ENCODE measurements at regions not wholly inside any gene's neighbourhood (a gene's known extent, or its start where the extent isn't known, plus 50 kb on each side); places are given as distances from the start of the nearest gene placed in this dataset.
"Not testable (repeated sequence)": the region's sequence is repeated elsewhere in the genome, so short reads cannot be mapped to it uniquely, and the experiment has no call there.

DNA sequence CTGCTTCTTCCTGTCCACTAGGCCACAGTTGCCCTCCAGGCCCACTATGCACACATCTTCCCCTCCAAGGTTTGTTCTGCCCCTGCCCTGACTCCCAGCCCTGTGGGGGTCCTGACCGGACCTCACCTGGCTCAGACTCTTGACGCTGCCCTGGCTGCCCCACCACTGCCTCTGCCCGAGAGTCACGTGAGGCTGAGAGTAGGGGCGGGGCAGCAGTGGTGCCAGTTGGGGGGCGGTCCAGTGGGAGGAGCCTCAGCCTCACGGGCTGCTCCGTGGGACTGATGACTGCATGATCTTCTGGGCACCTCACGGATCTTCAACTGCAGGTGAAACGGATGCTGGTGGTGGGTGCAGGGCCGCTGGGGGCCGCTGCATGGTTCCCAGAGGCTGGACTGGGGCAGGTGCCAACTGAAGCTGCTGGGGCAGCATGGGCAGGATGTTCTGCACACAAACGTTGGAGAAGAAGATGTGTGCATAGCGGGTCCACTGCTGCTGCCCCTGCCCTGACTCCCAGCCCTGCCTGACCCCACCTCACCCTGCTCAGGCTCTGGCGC lies 77.6 kb downstream of the HHIPL2 start:
- H3K9me3 Mint-ChIP-seq; H3K36me3 Mint-ChIP-seq; H3K27me3 ChIP-seq (ENCODE audit: control insufficient read depth in 2 of 2, insufficient read depth in 2 of 2, low read length in 2 of 2); POLR2A ChIA-PET; H3K27me3 Mint-ChIP-seq; H3K4me1 ChIP-seq (ENCODE audit: control insufficient read depth in 2 of 2, insufficient read depth in 2 of 2, low read length in 2 of 2); H3K36me3 ChIP-seq (ENCODE audit: control insufficient read depth in 2 of 3, insufficient read depth in 3 of 3, low read length in 3 of 3); DNase-seq; H3K4me3 Mint-ChIP-seq; H3K27ac ChIP-seq (ENCODE audit: low read depth, low read length); intact Hi-C loops (cut with micrococcal nuclease); CTCF ChIA-PET; H3K9me3 ChIP-seq (ENCODE audit: control insufficient read depth in 2 of 3, low read length in 3 of 3); ATAC-seq; H3K27ac Mint-ChIP-seq; H3K4me3 ChIP-seq (ENCODE audit: low read length): not testable (repeated sequence)
- peaks cover 0 to 12% (median 4%) of the 10 kb centered on the region in 7 donors for H3K4me1 Mint-ChIP-seq

DNA sequence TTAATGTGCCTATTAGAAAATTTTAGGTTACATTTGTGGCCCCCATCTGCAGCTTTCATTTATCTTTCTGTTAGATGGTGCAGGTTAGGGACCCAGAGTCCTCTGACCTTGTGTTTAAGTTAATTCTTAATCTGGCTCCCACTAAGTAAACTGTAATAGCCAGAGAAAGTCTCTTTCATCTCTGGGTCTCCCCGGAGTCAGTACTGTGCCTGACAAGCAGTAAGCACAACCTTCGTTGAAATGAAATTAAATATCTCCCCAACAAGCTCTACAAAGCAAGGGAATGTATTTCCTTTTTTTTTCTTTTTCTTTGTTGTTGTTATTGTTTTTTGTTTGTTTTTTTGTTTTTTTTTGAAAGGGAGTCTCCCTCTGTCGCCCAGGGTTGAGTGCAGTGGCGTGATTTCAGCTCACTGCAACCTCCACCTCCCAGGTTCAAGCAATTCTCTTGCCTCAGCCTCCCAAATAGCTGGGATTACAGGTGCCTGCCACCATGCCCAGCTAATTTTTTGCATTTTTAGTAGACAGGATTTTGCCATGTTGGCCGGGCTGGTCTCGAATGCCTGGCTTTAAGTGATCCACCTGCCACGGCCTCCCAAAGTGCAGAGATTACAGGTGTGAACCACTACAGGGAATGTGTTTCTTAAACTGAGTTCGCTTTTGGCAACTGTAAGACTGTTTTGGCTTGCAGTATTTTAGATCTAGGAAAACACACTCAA lies 81.6 kb downstream of the HHIPL2 start:
- no peaks in the 10 kb centered on the region for H3K36me3 ChIP-seq (ENCODE audit: control insufficient read depth in 2 of 3, insufficient read depth in 3 of 3, low read length in 3 of 3)
- H3K4me3 ChIP-seq (ENCODE audit: low read length): no peak overlapping the region
- H3K27me3 Mint-ChIP-seq: peaks cover 0 to 18% (median 0%) of the 10 kb centered on the region in 5 donors
- no peaks in the 10 kb centered on the region for H3K36me3 Mint-ChIP-seq
- H3K4me1 ChIP-seq (ENCODE audit: control insufficient read depth in 2 of 2, insufficient read depth in 2 of 2, low read length in 2 of 2): peaks cover 5 to 6% of the 10 kb centered on the region in 2 donors
- H3K4me1 Mint-ChIP-seq: peaks cover 11 to 25% (median 13%) of the 10 kb centered on the region in 7 donors
- peaks cover 0 to 5% (median 0%) of the 10 kb centered on the region in 11 donors for H3K9me3 Mint-ChIP-seq
- no peak for DNase-seq
- H3K27ac ChIP-seq (ENCODE audit: low read depth, low read length): no peak overlapping the region
- CTCF ChIA-PET: interaction anchor here (0.6 to 2.8 kb wide), 9 partner anchors 11 to 899 kb away, joined by 3 to 28 read pairs (median 3); partner anchors contain the start of genes AIDA and BROX
- POLR2A ChIA-PET: interaction anchor here (0.9 to 2.5 kb wide), 8 partner anchors 44 to 247 kb away, joined by 3 to 11 read pairs (median 4); partner anchors contain the start of gene TAF1A
- H3K27ac Mint-ChIP-seq: peak overlapping the region in 7 of 9 donors; percentile 9 to 88 (median 65)
- no peak for ATAC-seq
- H3K27me3 ChIP-seq (ENCODE audit: control insufficient read depth in 2 of 2, insufficient read depth in 2 of 2, low read length in 2 of 2): no peaks in the 10 kb centered on the region
- no peaks in the 10 kb centered on the region for H3K9me3 ChIP-seq (ENCODE audit: control insufficient read depth in 2 of 3, low read length in 3 of 3)
- intact Hi-C loops (cut with micrococcal nuclease): loop anchor here (5.0 to 10.0 kb wide), 2 partner anchors 271 to 348 kb away; partner anchors contain the start of genes DISP1 (in 1 of the 2) and FAM177B (in 1 of the 2)
- H3K4me3 Mint-ChIP-seq: peak overlapping the region in 7 of 10 donors; percentile 10 to 86 (median 47)

DNA sequence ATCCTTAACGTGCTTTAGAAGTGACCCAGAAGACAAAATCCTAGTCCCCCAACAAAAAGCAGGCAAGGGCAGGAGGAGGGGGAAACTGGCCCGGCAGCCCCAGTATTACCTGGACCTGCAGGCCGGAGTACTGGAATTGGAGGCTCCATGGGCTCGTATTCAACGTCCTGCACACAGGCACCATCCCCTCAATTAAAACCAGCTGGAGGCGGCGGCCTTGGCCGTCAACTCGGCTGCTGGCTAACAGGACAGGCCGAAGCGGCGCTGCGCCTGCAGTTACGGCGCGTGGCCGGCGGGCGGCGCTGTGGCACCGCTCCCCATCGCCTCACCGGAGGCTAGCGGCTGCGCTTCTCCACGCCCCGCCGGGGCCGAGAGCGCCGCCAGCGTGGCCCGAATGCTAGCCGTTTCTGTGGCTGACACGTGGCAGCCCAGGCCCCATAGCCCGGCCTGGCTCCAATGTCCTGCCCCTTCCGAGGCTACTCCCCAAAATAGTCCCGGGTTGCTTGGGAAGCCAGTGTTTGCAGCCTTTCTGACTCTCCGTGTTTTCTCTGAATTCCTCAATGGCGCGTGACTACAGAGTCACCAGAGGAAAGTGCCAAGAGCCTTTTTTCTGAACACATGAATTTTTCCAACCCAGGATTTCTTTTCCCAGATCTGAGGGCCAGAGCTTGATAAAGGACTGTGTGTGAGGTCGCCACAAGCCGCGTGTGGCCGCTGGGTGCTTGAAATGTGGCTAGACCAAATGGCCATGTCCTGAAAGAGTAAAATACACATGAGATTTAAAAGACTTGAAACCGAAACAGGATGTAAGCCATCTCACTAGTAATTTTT lies 82.5 kb downstream of the HHIPL2 start:
- H3K27me3 ChIP-seq (ENCODE audit: control insufficient read depth in 2 of 2, insufficient read depth in 2 of 2, low read length in 2 of 2): no peaks in the 10 kb centered on the region
- peak overlapping the region; percentile 64 for H3K27ac ChIP-seq (ENCODE audit: low read depth, low read length)
- no peaks in the 10 kb centered on the region for H3K36me3 Mint-ChIP-seq
- intact Hi-C loops (cut with micrococcal nuclease): loop anchor here (1.0 to 10.0 kb wide), 11 partner anchors 124 to 723 kb away; partner anchors contain the start of genes TAF1A (in 2 of the 2), AIDA (in 1 of the 2), BROX (in 1 of the 2) and DISP1 (in 1 of the 2)
- H3K4me1 Mint-ChIP-seq: peaks cover 11 to 25% (median 13%) of the 10 kb centered on the region in 7 donors
- DNase-seq (peak; percentile 57 to 89 (median 84)), ATAC-seq (peak; percentile 99)
- peak overlapping the region; percentile 79 to 92 (median 86) for H3K4me3 Mint-ChIP-seq
- peaks cover 0 to 18% (median 0%) of the 10 kb centered on the region in 5 donors for H3K27me3 Mint-ChIP-seq
- no peaks in the 10 kb centered on the region for H3K9me3 ChIP-seq (ENCODE audit: control insufficient read depth in 2 of 3, low read length in 3 of 3)
- POLR2A ChIA-PET: interaction anchor here (0.6 to 2.5 kb wide), 14 partner anchors 10 to 248 kb away, joined by 3 to 12 read pairs (median 4); partner anchors contain the start of gene TAF1A
- peak overlapping the region; percentile 86 for H3K4me3 ChIP-seq (ENCODE audit: low read length)
- no peaks in the 10 kb centered on the region for H3K36me3 ChIP-seq (ENCODE audit: control insufficient read depth in 2 of 3, insufficient read depth in 3 of 3, low read length in 3 of 3)
- CTCF ChIA-PET: interaction anchor here (0.6 to 2.8 kb wide), 18 partner anchors 9 to 900 kb away, joined by 3 to 28 read pairs (median 3); partner anchors contain the start of genes AIDA and BROX
- peaks cover 5 to 6% of the 10 kb centered on the region in 2 donors for H3K4me1 ChIP-seq (ENCODE audit: control insufficient read depth in 2 of 2, insufficient read depth in 2 of 2, low read length in 2 of 2)
- peak overlapping the region; percentile 80 to 96 (median 90) for H3K27ac Mint-ChIP-seq
- peaks cover 0 to 5% (median 0%) of the 10 kb centered on the region in 11 donors for H3K9me3 Mint-ChIP-seq

GRCh38 chr1:222464841-222465210 lies 83.1 kb downstream of the HHIPL2 start:
- peak overlapping the region; percentile 64 for H3K27ac ChIP-seq (ENCODE audit: low read depth, low read length)
- H3K36me3 ChIP-seq (ENCODE audit: control insufficient read depth in 2 of 3, insufficient read depth in 3 of 3, low read length in 3 of 3): no peaks in the 10 kb centered on the region
- H3K4me1 ChIP-seq (ENCODE audit: control insufficient read depth in 2 of 2, insufficient read depth in 2 of 2, low read length in 2 of 2): peaks cover 5 to 6% of the 10 kb centered on the region in 2 donors
- POLR2A ChIA-PET: interaction anchor here (0.6 to 2.5 kb wide), 8 partner anchors 9 to 249 kb away, joined by 3 to 12 read pairs (median 4); partner anchors contain the start of gene TAF1A
- H3K27me3 Mint-ChIP-seq: peaks cover 0 to 18% (median 0%) of the 10 kb centered on the region in 5 donors
- peaks cover 0 to 5% (median 0%) of the 10 kb centered on the region in 11 donors for H3K9me3 Mint-ChIP-seq
- peak overlapping the region; percentile 86 for H3K4me3 ChIP-seq (ENCODE audit: low read length)
- H3K9me3 ChIP-seq (ENCODE audit: control insufficient read depth in 2 of 3, low read length in 3 of 3): no peaks in the 10 kb centered on the region
- peaks cover 11 to 25% (median 13%) of the 10 kb centered on the region in 7 donors for H3K4me1 Mint-ChIP-seq
- DNase-seq: peak; percentile 54 to 83 (median 74)
- H3K27me3 ChIP-seq (ENCODE audit: control insufficient read depth in 2 of 2, insufficient read depth in 2 of 2, low read length in 2 of 2): no peaks in the 10 kb centered on the region
- H3K36me3 Mint-ChIP-seq: no peaks in the 10 kb centered on the region
- CTCF ChIA-PET: interaction anchor here (0.6 to 2.8 kb wide), 15 partner anchors 8 to 900 kb away, joined by 3 to 28 read pairs (median 3); no protein-coding TSS in a partner anchor
- intact Hi-C loops (cut with micrococcal nuclease): loop anchor here (1.0 to 10.0 kb wide), 11 partner anchors 124 to 722 kb away; partner anchors contain the start of genes TAF1A (in 2 of the 2), AIDA (in 1 of the 2), BROX (in 1 of the 2) and DISP1 (in 1 of the 2)
- peak; percentile 57 for ATAC-seq
- H3K4me3 Mint-ChIP-seq: peak overlapping the region; percentile 79 to 92 (median 86)
- peak overlapping the region; percentile 35 to 96 (median 87) for H3K27ac Mint-ChIP-seq

DNA sequence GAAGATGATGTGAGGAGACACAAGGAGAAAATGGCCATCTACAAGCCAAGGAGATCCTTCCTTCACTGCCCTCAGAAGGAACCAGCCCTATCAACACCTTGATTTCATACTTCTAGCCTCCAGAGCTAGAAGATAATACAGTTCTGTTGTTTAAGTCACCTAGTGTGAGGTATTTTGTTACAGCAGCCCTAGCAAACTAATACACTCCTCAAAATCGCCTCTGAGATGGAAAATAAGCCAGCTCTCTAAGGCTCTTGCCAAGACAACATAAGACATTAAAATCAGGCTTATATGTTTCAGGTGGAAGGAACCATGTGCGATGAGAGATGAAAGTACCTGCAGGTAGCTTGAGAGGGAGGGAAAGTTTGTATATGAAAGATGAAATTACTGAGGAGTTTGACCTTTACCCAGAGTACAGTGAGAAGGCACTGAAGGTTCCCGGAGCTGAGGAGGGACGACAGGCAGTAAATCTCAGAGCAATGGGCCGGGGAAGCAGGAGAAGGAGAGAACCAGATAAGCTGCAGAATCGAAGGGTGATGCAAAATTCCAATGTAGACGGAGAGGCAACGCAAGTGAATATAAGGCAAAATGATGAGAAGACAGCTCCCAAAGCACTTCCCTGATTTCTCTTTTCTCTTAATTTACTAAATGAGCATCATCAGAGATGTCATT lies 84.7 kb downstream of the HHIPL2 start:
- DNase-seq (no peak), ATAC-seq (no peak)
- peaks cover 0 to 3% (median 0%) of the 10 kb centered on the region in 3 experiments for H3K9me3 ChIP-seq (ENCODE audit: control insufficient read depth in 2 of 3, low read length in 3 of 3)
- H3K4me3 ChIP-seq (ENCODE audit: low read length): no peak overlapping the region
- Mint-ChIP-seq H3K36me3 (peaks cover 0 to 4% (median 0%) of the 10 kb centered on the region in 5 donors), H3K4me1 (peaks cover 11 to 25% (median 13%) of the 10 kb centered on the region in 7 donors), H3K9me3 (peaks cover 0 to 17% (median 3%) of the 10 kb centered on the region in 11 donors), H3K27ac (peak overlapping the region in 5 of 9 donors; percentile 21 to 80 (median 38)), H3K4me3 (peak overlapping the region in 2 of 10 donors; percentile 14 to 16), H3K27me3 (peaks cover 0 to 18% (median 0%) of the 10 kb centered on the region in 5 donors)
- no peaks in the 10 kb centered on the region for H3K27me3 ChIP-seq (ENCODE audit: control insufficient read depth in 2 of 2, insufficient read depth in 2 of 2, low read length in 2 of 2)
- H3K4me1 ChIP-seq (ENCODE audit: control insufficient read depth in 2 of 2, insufficient read depth in 2 of 2, low read length in 2 of 2): peaks cover 5 to 6% of the 10 kb centered on the region in 2 donors
- ChIA-PET CTCF (interaction anchor here (0.6 to 1.4 kb wide), 6 partner anchors 8 to 627 kb away, joined by 3 to 8 read pairs (median 3); no protein-coding TSS in a partner anchor), POLR2A (no interaction called here)
- intact Hi-C loops (cut with micrococcal nuclease): loop anchor here in 1 of 2 donors (10.0 kb wide), 1 partner anchor 352 kb away; the partner anchor contains the start of gene DISP1
- H3K27ac ChIP-seq (ENCODE audit: low read depth, low read length): no peak overlapping the region
- H3K36me3 ChIP-seq (ENCODE audit: control insufficient read depth in 2 of 3, insufficient read depth in 3 of 3, low read length in 3 of 3): no peaks in the 10 kb centered on the region

All from naive thymus-derived CD4-positive, alpha-beta T cell (primary cell).